ENCODE measurements at regions not wholly inside any gene's neighbourhood (a gene's known extent, or its start where the extent isn't known, plus 50 kb on each side); places are given as distances from the start of the nearest gene placed in this dataset.

GRCh38 chrX:21266949-21267348 is 107.3 kb upstream of the CNKSR2 start:
- H3K9me3 Mint-ChIP-seq = peaks cover 6% of the 10 kb centered on the region
- H3K4me1 Mint-ChIP-seq (ENCODE audit: low read depth) = no peaks in the 10 kb centered on the region
- H3K36me3 Mint-ChIP-seq (ENCODE audit: low read depth) = peaks cover 3% of the 10 kb centered on the region
- intact Hi-C loops (cut with micrococcal nuclease) = no loop called here
- H3K4me3 Mint-ChIP-seq = no peak overlapping the region
- no peak for DNase-seq
- CTCF ChIA-PET = no interaction called here
- H3K27me3 Mint-ChIP-seq (ENCODE audit: low read depth) = no peaks in the 10 kb centered on the region
- no peak overlapping the region for H3K27ac Mint-ChIP-seq

GRCh38 chrX:21276736-21277433 is 97.3 kb upstream of the CNKSR2 start:
- CTCF ChIA-PET = no interaction called here
- H3K27me3 Mint-ChIP-seq (ENCODE audit: low read depth) = no peaks in the 10 kb centered on the region

GRCh38 chrX:21289232-21289631 is 85.0 kb upstream of the CNKSR2 start:
- Mint-ChIP-seq H3K9me3 (peaks cover under 1% of the 10 kb centered on the region), H3K4me3 (no peak overlapping the region), H3K27me3 (ENCODE audit: low read depth) (no peaks in the 10 kb centered on the region), H3K4me1 (ENCODE audit: low read depth) (no peaks in the 10 kb centered on the region), H3K27ac (no peak overlapping the region), H3K36me3 (ENCODE audit: low read depth) (no peaks in the 10 kb centered on the region)
- no peak for DNase-seq
- CTCF ChIA-PET = no interaction called here
- intact Hi-C loops (cut with micrococcal nuclease) = no loop called here

More at GRCh38 chrX:21276736-21277433, 97.3 kb upstream of the CNKSR2 start:
- no peak for DNase-seq
- no peaks in the 10 kb centered on the region for H3K36me3 Mint-ChIP-seq (ENCODE audit: low read depth)
- H3K9me3 Mint-ChIP-seq = no peaks in the 10 kb centered on the region
- H3K4me1 Mint-ChIP-seq (ENCODE audit: low read depth) = no peaks in the 10 kb centered on the region
- H3K4me3 Mint-ChIP-seq = no peak overlapping the region
- no peak overlapping the region for H3K27ac Mint-ChIP-seq
- intact Hi-C loops (cut with micrococcal nuclease) = no loop called here

- intact Hi-C loops (cut with micrococcal nuclease) = no loop called here
- no peak for DNase-seq
- no peak overlapping the region for H3K27ac Mint-ChIP-seq
- CTCF ChIA-PET = no interaction called here
- H3K36me3 Mint-ChIP-seq (ENCODE audit: low read depth) = no peaks in the 10 kb centered on the region
- H3K4me3 Mint-ChIP-seq = no peak overlapping the region
- H3K27me3 Mint-ChIP-seq (ENCODE audit: low read depth) = no peaks in the 10 kb centered on the region
- no peaks in the 10 kb centered on the region for H3K9me3 Mint-ChIP-seq
- H3K4me1 Mint-ChIP-seq (ENCODE audit: low read depth) = no peaks in the 10 kb centered on the region
These were observed 78.9 kb upstream of the CNKSR2 start for GRCh38 chrX:21295246-21295820.

GRCh38 chrX:21305799-21306336 is 68.3 kb upstream of the CNKSR2 start:
- intact Hi-C loops (cut with micrococcal nuclease) = no loop called here
- H3K27ac Mint-ChIP-seq = no peak overlapping the region
- H3K27me3 Mint-ChIP-seq (ENCODE audit: low read depth) = no peaks in the 10 kb centered on the region
- no peak for DNase-seq
- H3K4me3 Mint-ChIP-seq = no peak overlapping the region
- no peaks in the 10 kb centered on the region for H3K36me3 Mint-ChIP-seq (ENCODE audit: low read depth)
- peaks cover 6% of the 10 kb centered on the region for H3K4me1 Mint-ChIP-seq (ENCODE audit: low read depth)
- H3K9me3 Mint-ChIP-seq = no peaks in the 10 kb centered on the region
- CTCF ChIA-PET = interaction anchor here (0.7 kb wide), 1 partner anchor 438 kb away, joined by 3 read pairs; no protein-coding TSS in a partner anchor

DNA sequence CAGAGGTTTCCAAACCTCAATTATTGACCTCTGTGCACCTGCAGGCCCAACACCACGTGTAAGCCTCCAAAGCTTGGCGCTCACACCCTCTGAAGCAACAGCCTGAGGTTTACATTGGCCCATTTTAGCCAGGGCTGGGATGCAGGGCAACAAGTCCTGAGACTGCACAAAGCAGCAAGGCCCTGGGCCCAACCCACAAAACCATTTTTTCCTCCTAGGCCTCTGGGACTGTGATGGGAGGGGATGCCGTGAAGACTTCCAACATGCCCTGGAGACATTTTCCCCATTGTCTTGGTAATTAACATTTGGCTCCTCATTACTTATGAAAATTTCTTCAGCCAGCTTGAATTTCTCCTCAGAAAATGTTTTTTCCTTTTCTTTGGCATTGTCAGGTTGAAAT is 54.9 kb upstream of the CNKSR2 start:
- no peaks in the 10 kb centered on the region for H3K36me3 Mint-ChIP-seq (ENCODE audit: low read depth)
- CTCF ChIA-PET = no interaction called here
- no peak overlapping the region for H3K4me3 Mint-ChIP-seq
- peaks cover 11% of the 10 kb centered on the region for H3K9me3 Mint-ChIP-seq
- no peaks in the 10 kb centered on the region for H3K27me3 Mint-ChIP-seq (ENCODE audit: low read depth)
- no peak overlapping the region for H3K27ac Mint-ChIP-seq
- intact Hi-C loops (cut with micrococcal nuclease) = no loop called here
- DNase-seq = no peak
- H3K4me1 Mint-ChIP-seq (ENCODE audit: low read depth) = no peaks in the 10 kb centered on the region
